SJSA1 (cell line): ENCODE measurements at regions not wholly inside any gene's neighbourhood (a gene's known extent, or its start where the extent isn't known, plus 50 kb on each side); places are given as distances from the start of the nearest gene placed in this dataset.

ENCODE experiments used
- DNase-seq, 2 experiments: peaks; one replicate each; pipeline ENCODE4 v3.0.0-alpha.2; 2015 to 2020; ENCODE audit warnings: low spot score in 2 of 2, low read depth in 1 of 2
- H3K27ac ChIP-seq: fragments of 250-450 bp; sonication (Bioruptor Pico); 2 replicates; pipeline ENCODE4 v1.5.1; 2020; ENCODE audit warnings: mild to moderate bottlenecking, moderate library complexity
- H3K27me3 ChIP-seq: fragments of 250-450 bp; sonication (Bioruptor Pico); replicated peaks from 2 replicates; pipeline ENCODE4 v1.5.1; 2020; ENCODE audit warnings: mild to moderate bottlenecking, moderate library complexity
- H3K36me3 ChIP-seq: fragments of 250-450 bp; sonication (Bioruptor Pico); 2 replicates; pipeline ENCODE4 v1.5.1; 2020; ENCODE audit warnings: mild to moderate bottlenecking
- H3K4me1 ChIP-seq: fragments of 250-450 bp; sonication (Bioruptor Pico); replicated peaks from 2 replicates; pipeline ENCODE4 v1.6.1; 2021; ENCODE audit warnings: mild to moderate bottlenecking
- H3K4me3 ChIP-seq: fragments of 250-450 bp; sonication (Bioruptor Pico); 2 replicates; pipeline ENCODE4 v1.5.1; 2020; ENCODE audit warnings: mild to moderate bottlenecking
- H3K9me3 ChIP-seq: fragments of 250-450 bp; sonication (Bioruptor Pico); replicated peaks from 2 replicates; pipeline ENCODE4 v1.5.1; 2020; ENCODE audit warnings: mild to moderate bottlenecking

GRCh38 chr1:37113285-37113997, 79.1 kb upstream of the GRIK3 start:
- H3K4me3 ChIP-seq, result no peak overlapping the region
- H3K4me1 ChIP-seq, result no peaks in the 10 kb centered on the region
- DNase-seq, result no peak
- peaks cover 7% of the 10 kb centered on the region; the same call in 1 of the 2 replicates for H3K27me3 ChIP-seq
- no peak overlapping the region for H3K27ac ChIP-seq
- H3K9me3 ChIP-seq, result no peaks in the 10 kb centered on the region
- H3K36me3 ChIP-seq, result no peaks in the 10 kb centered on the region

- DNase-seq, result no peak
- Histone ChIP-seq H3K4me1 (no peaks in the 10 kb centered on the region), H3K9me3 (no peaks in the 10 kb centered on the region), H3K27me3 (no peaks in the 10 kb centered on the region; the same call in 1 of the 2 replicates), H3K4me3 (no peak overlapping the region), H3K36me3 (no peaks in the 10 kb centered on the region), H3K27ac (no peak overlapping the region)
These were observed 84.5 kb upstream of the GRIK3 start for GRCh38 chr1:37118790-37119189.

GRCh38 chr1:37120279-37120678, 86.0 kb upstream of the GRIK3 start:
- Histone ChIP-seq H3K27ac (no peak overlapping the region), H3K4me1 (no peaks in the 10 kb centered on the region), H3K36me3 (no peaks in the 10 kb centered on the region), H3K27me3 (no peaks in the 10 kb centered on the region), H3K9me3 (no peaks in the 10 kb centered on the region), H3K4me3 (no peak overlapping the region)
- no peak for DNase-seq

- Histone ChIP-seq H3K27me3 (no peaks in the 10 kb centered on the region), H3K36me3 (no peaks in the 10 kb centered on the region), H3K9me3 (no peaks in the 10 kb centered on the region), H3K4me3 (no peak overlapping the region), H3K4me1 (no peaks in the 10 kb centered on the region), H3K27ac (no peak overlapping the region)
- DNase-seq, result no peak
These were observed 89.2 kb upstream of the GRIK3 start for GRCh38 chr1:37123276-37124115.

- no peaks in the 10 kb centered on the region for H3K36me3 ChIP-seq
These were observed 90.2 kb upstream of the GRIK3 start for GRCh38 chr1:37124501-37124900.

GRCh38 chr1:37125295-37125694, 91.0 kb upstream of the GRIK3 start:
- no peaks in the 10 kb centered on the region for H3K27me3 ChIP-seq
- no peaks in the 10 kb centered on the region for H3K9me3 ChIP-seq
- no peak for DNase-seq
- no peaks in the 10 kb centered on the region for H3K4me1 ChIP-seq
- H3K27ac ChIP-seq, result no peak overlapping the region
- no peaks in the 10 kb centered on the region for H3K36me3 ChIP-seq
- H3K4me3 ChIP-seq, result no peak overlapping the region

More at GRCh38 chr1:37124501-37124900, 90.2 kb upstream of the GRIK3 start:
- no peaks in the 10 kb centered on the region for H3K27me3 ChIP-seq
- no peak overlapping the region for H3K4me3 ChIP-seq
- H3K27ac ChIP-seq, result no peak overlapping the region
- no peaks in the 10 kb centered on the region for H3K9me3 ChIP-seq
- no peak for DNase-seq
- no peaks in the 10 kb centered on the region for H3K4me1 ChIP-seq

GRCh38 chr1:37127254-37127748, 93.0 kb upstream of the GRIK3 start:
- no peak overlapping the region for H3K4me3 ChIP-seq
- H3K4me1 ChIP-seq, result no peaks in the 10 kb centered on the region
- no peaks in the 10 kb centered on the region for H3K36me3 ChIP-seq
- H3K27ac ChIP-seq, result no peak overlapping the region
- H3K27me3 ChIP-seq, result no peaks in the 10 kb centered on the region
- H3K9me3 ChIP-seq, result no peaks in the 10 kb centered on the region
- DNase-seq, result no peak

- H3K36me3 ChIP-seq, result no peaks in the 10 kb centered on the region
- no peak overlapping the region for H3K4me3 ChIP-seq
- 0 out of 2 replicates have a peak, but pooled peaks cover 4% of the 10 kb centered on the region for H3K27me3 ChIP-seq
- H3K4me1 ChIP-seq, result no peaks in the 10 kb centered on the region
- DNase-seq, result no peak
- no peaks in the 10 kb centered on the region for H3K9me3 ChIP-seq
- H3K27ac ChIP-seq, result no peak overlapping the region
These were observed 93.8 kb upstream of the GRIK3 start for GRCh38 chr1:37128091-37128490.

GRCh38 chr1:37130221-37130948, 96.1 kb upstream of the GRIK3 start:
- Histone ChIP-seq H3K27me3 (peaks cover 16% of the 10 kb centered on the region), H3K9me3 (no peaks in the 10 kb centered on the region), H3K4me1 (no peaks in the 10 kb centered on the region), H3K27ac (no peak overlapping the region), H3K36me3 (no peaks in the 10 kb centered on the region), H3K4me3 (no peak overlapping the region)
- no peak for DNase-seq

- Histone ChIP-seq H3K4me1 (no peaks in the 10 kb centered on the region), H3K27me3 (peaks cover 16% of the 10 kb centered on the region), H3K27ac (no peak overlapping the region), H3K36me3 (no peaks in the 10 kb centered on the region), H3K4me3 (no peak overlapping the region), H3K9me3 (no peaks in the 10 kb centered on the region)
- no peak for DNase-seq
These were observed 97.0 kb upstream of the GRIK3 start for GRCh38 chr1:37131281-37131680.

- Histone ChIP-seq H3K4me3 (no peak overlapping the region), H3K4me1 (no peaks in the 10 kb centered on the region), H3K27ac (no peak overlapping the region), H3K36me3 (no peaks in the 10 kb centered on the region), H3K9me3 (no peaks in the 10 kb centered on the region), H3K27me3 (peaks cover 16% of the 10 kb centered on the region)
- no peak for DNase-seq
These were observed 99.2 kb upstream of the GRIK3 start for GRCh38 chr1:37133276-37134145.

GRCh38 chr1:37134599-37134998, 100.3 kb upstream of the GRIK3 start:
- H3K36me3 ChIP-seq, result no peaks in the 10 kb centered on the region
- no peak overlapping the region for H3K27ac ChIP-seq
- H3K9me3 ChIP-seq, result no peaks in the 10 kb centered on the region
- DNase-seq, result no peak
- H3K27me3 ChIP-seq, result peaks cover 16% of the 10 kb centered on the region
- H3K4me1 ChIP-seq, result no peaks in the 10 kb centered on the region
- H3K4me3 ChIP-seq, result no peak overlapping the region

- Histone ChIP-seq H3K27ac (no peak overlapping the region), H3K9me3 (no peaks in the 10 kb centered on the region), H3K27me3 (peaks cover 16% of the 10 kb centered on the region), H3K4me3 (no peak overlapping the region), H3K36me3 (no peaks in the 10 kb centered on the region), H3K4me1 (no peaks in the 10 kb centered on the region)
- DNase-seq, result no peak
These were observed 100.7 kb upstream of the GRIK3 start for GRCh38 chr1:37135032-37135431.
